GM21717 (cell line): ENCODE measurements at regions not wholly inside any gene's neighbourhood (a gene's known extent, or its start where the extent isn't known, plus 50 kb on each side); places are given as distances from the start of the nearest gene placed in this dataset.
"Not testable (repeated sequence)": the region's sequence is repeated elsewhere in the genome, so short reads cannot be mapped to it uniquely, and the experiment has no call there.

Experiments
- ATAC-seq: cut with Tn5 transposase; IDR thresholded peaks from one replicate; pipeline ENCODE4 v1.9.1; 2021; ENCODE audit warnings: mild to moderate bottlenecking, moderate library complexity; ENCODE audit not compliant: unreplicated experiment

- not testable (repeated sequence) for ATAC-seq
These were observed 278.6 kb upstream of the MAP2 start for GRCh38 chr2:209145220-209145691.

GRCh38 chr2:209145941-209146681 is 277.7 kb upstream of the MAP2 start:
- no peak for ATAC-seq

GRCh38 chr2:209146682-209147320 is 277.0 kb upstream of the MAP2 start:
- ATAC-seq: no peak

GRCh38 chr2:209147981-209148380 is 275.9 kb upstream of the MAP2 start:
- no peak for ATAC-seq

- no peak for ATAC-seq
These were observed 262.9 kb upstream of the MAP2 start for GRCh38 chr2:209160800-209161588.

- no peak for ATAC-seq
These were observed 261.7 kb upstream of the MAP2 start for GRCh38 chr2:209162129-209162528.

GRCh38 chr2:209181984-209182383 is 241.9 kb upstream of the MAP2 start:
- ATAC-seq: no peak

- not testable (repeated sequence) for ATAC-seq
These were observed 237.0 kb upstream of the MAP2 start for GRCh38 chr2:209186886-209187285.

- ATAC-seq: no peak
These were observed 234.0 kb upstream of the MAP2 start for GRCh38 chr2:209189893-209190292.

- ATAC-seq: no peak
These were observed 232.7 kb upstream of the MAP2 start for GRCh38 chr2:209191139-209191538.

- no peak for ATAC-seq
These were observed 229.1 kb upstream of the MAP2 start for GRCh38 chr2:209194717-209195116.

GRCh38 chr2:209208211-209208610 is 215.6 kb upstream of the MAP2 start:
- peak; percentile 85 for ATAC-seq

- no peak for ATAC-seq
These were observed 213.9 kb upstream of the MAP2 start for GRCh38 chr2:209209943-209210342.

- ATAC-seq: no peak
These were observed 193.3 kb upstream of the MAP2 start for GRCh38 chr2:209230560-209230959.

- no peak for ATAC-seq
These were observed 187.5 kb upstream of the MAP2 start for GRCh38 chr2:209236377-209236776.

- no peak for ATAC-seq
These were observed 184.9 kb upstream of the MAP2 start for GRCh38 chr2:209238765-209239584.

GRCh38 chr2:209239585-209239938 is 184.3 kb upstream of the MAP2 start:
- no peak for ATAC-seq

- ATAC-seq: no peak
These were observed 183.6 kb upstream of the MAP2 start for GRCh38 chr2:209240204-209240603.

- no peak for ATAC-seq
These were observed 170.3 kb upstream of the MAP2 start for GRCh38 chr2:209253544-209253943.

- no peak for ATAC-seq
These were observed 164.1 kb upstream of the MAP2 start for GRCh38 chr2:209259767-209260166.

- ATAC-seq: no peak
These were observed 163.6 kb upstream of the MAP2 start for GRCh38 chr2:209260281-209260680.
